K562 (cell line): ENCODE measurements at regions not wholly inside any gene's neighbourhood (a gene's known extent, or its start where the extent isn't known, plus 50 kb on each side); places are given as distances from the start of the nearest gene placed in this dataset.

Source experiments
- ATF1 ChIP-seq, 2 experiments: fragments of 450-650 bp in 1 of 2; IDR thresholded peaks; 2 replicates each; pipeline ENCODE4 v1.6.1; 2016; ENCODE audit warnings: missing compliant biosample characterization in 1 of 2, missing genetic modification characterization in 1 of 2
- ETS2 ChIP-seq: IDR thresholded peaks from 2 replicates; pipeline ENCODE4 v1.6.1; 2016; ENCODE audit warnings: borderline replicate concordance, missing genetic modification characterization, mild to moderate bottlenecking, moderate library complexity, missing compliant biosample characterization; ENCODE audit not compliant: poor library complexity, severe bottlenecking
- HDAC3 ChIP-seq: fragments of 450-650 bp; IDR thresholded peaks from 2 replicates; pipeline ENCODE4 v1.6.1; 2018; ENCODE audit warnings: borderline replicate concordance, mild to moderate bottlenecking, moderate library complexity; ENCODE audit not compliant: partially characterized antibody
- IRF9 ChIP-seq: fragments of 450-650 bp; IDR thresholded peaks from 2 replicates; pipeline ENCODE4 v1.6.1; 2016; ENCODE audit warnings: missing biosample characterization, missing genetic modification characterization
- JUNB ChIP-seq: fragments of 450-650 bp; formaldehyde crosslinking; conservative IDR thresholded peaks from 2 replicates; pipeline ENCODE4 v1.4.0; 2020; ENCODE audit warnings: mild to moderate bottlenecking
- MAFG ChIP-seq: fragments of 450-650 bp; conservative IDR thresholded peaks from 2 replicates; pipeline ENCODE4 v1.6.1; 2016; ENCODE audit warnings: missing genetic modification characterization, missing compliant biosample characterization
- MCM2 ChIP-seq: fragments of 450-650 bp; IDR thresholded peaks from 2 replicates; pipeline ENCODE4 v1.6.1; 2017; ENCODE audit warnings: low read depth, mild to moderate bottlenecking
- MECOM ChIP-seq: fragments of 250-450 bp; sonication (Bioruptor Pico); IDR thresholded peaks from 2 replicates; pipeline ENCODE4 v1.8.0; 2022; ENCODE audit warnings: inconsistent platforms
- MEIS2 ChIP-seq: fragments of 450-650 bp; IDR thresholded peaks from 2 replicates; pipeline ENCODE4 v1.6.1; 2014; ENCODE audit warnings: mild to moderate bottlenecking; ENCODE audit not compliant: partially characterized antibody
- MITF ChIP-seq: IDR thresholded peaks from 2 replicates; pipeline ENCODE4 v1.6.1; 2014; ENCODE audit warnings: antibody characterized with exemption
- NFE2 ChIP-seq: IDR thresholded peaks from 2 replicates; pipeline ENCODE4 v1.6.1; 2014; ENCODE audit warnings: antibody characterized with exemption, low read depth
- STAT5A ChIP-seq: IDR thresholded peaks from 2 replicates; pipeline ENCODE4 v1.6.1; 2012; ENCODE audit warnings: low read length, inconsistent platforms, borderline replicate concordance
- ZBTB43 ChIP-seq: sonication (generic); formaldehyde crosslinking; IDR thresholded peaks from 2 replicates; pipeline ENCODE4 v1.8.0; 2023; ENCODE audit warnings: mild to moderate bottlenecking, missing genetic modification reagents
- ZNF253 ChIP-seq: fragments of 250-450 bp; sonication (Bioruptor Pico); conservative IDR thresholded peaks from 2 replicates; pipeline ENCODE4 v1.6.1; 2021; ENCODE audit warnings: mild to moderate bottlenecking

- TF ChIP-seq ZBTB43 (CRISPR knock-in tag) (no peak), MEIS2 (peak; percentile 78), HDAC3 (peak; percentile 51), MCM2 (no peak), ATF1 (CRISPR knock-in tag; IDR thresholded peaks at IDR 0.05) (no peak), ATF1 (tag; IDR thresholded peaks at IDR 0.05) (peak; percentile 63), JUNB (CRISPR knock-in tag) (no peak), IRF9 (0 out of 2 replicates have a peak, but pooled peaks have one; percentile 42), ZNF253 (CRISPR knock-in tag) (no peak), MITF (peak; percentile 55; the same call in 1 of the 2 replicates), MECOM (CRISPR knock-in tag) (peak; percentile 93), STAT5A (peak; percentile 86), NFE2 (no peak), ETS2 (tag) (no peak), MAFG (0 out of 2 replicates have a peak, but pooled peaks have one; percentile 14)
Measured at GRCh38 chr4:178037459-178038214, 595.4 kb upstream of the AGA start (continued).
